ENCODE measurements at regions not wholly inside any gene's neighbourhood (a gene's known extent, or its start where the extent isn't known, plus 50 kb on each side); places are given as distances from the start of the nearest gene placed in this dataset.

DNA sequence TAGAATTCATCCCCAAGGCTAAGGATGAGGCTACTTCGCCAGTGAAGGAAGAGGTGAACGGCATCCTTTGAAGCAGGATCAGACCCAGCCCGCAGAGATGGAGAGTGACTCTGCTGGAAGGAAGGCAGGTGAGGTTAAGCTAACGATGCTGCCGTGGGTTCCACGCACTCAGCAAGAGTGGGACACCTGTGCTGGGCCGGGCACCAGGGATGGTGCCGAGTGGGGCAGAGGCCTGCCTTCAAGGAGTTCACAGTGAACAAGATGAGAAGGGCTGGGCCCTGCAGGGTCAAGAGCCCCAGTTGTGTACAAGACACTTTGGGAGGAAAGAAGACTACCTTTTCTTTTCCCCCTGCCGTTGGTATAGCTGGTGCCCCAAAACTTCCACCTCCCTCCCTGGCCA lies 606.6 kb downstream of the LIG4 start:
- H2BK20ac ChIP-seq (ENCODE audit: low read depth, low read length, poor library complexity, severe bottlenecking), result no peak overlapping the region
- H3K23me2 ChIP-seq (ENCODE audit: insufficient read length, low read depth, low read length, poor library complexity, severe bottlenecking), result no peaks in the 10 kb centered on the region
- Mint-ChIP-seq H3K27ac (no peak overlapping the region), H3K4me1 (no peaks in the 10 kb centered on the region), H3K9me3 (no peaks in the 10 kb centered on the region), H3K27me3 (ENCODE audit: low read depth) (no peaks in the 10 kb centered on the region), H3K36me3 (ENCODE audit: insufficient read depth in 1 of 3, low read depth in 3 of 3) (no peaks in the 10 kb centered on the region), H3K4me3 (no peak overlapping the region)
- no peak overlapping the region for H4K8ac ChIP-seq (replicated peaks; ENCODE audit: insufficient read length, low read depth, low read length)
- no peaks in the 10 kb centered on the region for H3K9me3 ChIP-seq (ENCODE audit: control insufficient read depth, low read depth, low read length)
- H3K4me2 ChIP-seq (ENCODE audit: insufficient read depth, insufficient read length, low read length), result no peak overlapping the region
- H3K79me1 ChIP-seq (ENCODE audit: insufficient read depth, low read depth, low read length, poor library complexity, severe bottlenecking), result peaks cover 4% of the 10 kb centered on the region
- H3K27ac ChIP-seq (ENCODE audit: insufficient read length, low read depth, low read length), result no peak overlapping the region
- no peak overlapping the region for H2AFZ ChIP-seq (ENCODE audit: low read length)
- H4K5ac ChIP-seq (ENCODE audit: insufficient read length, low read depth, low read length), result no peak overlapping the region
- no peak overlapping the region for H3K18ac ChIP-seq (ENCODE audit: insufficient read length, low read depth, low read length)
- H3K4me1 ChIP-seq (ENCODE audit: insufficient read depth, low read length), result no peaks in the 10 kb centered on the region
- no peak overlapping the region for H3K9ac ChIP-seq (ENCODE audit: extremely low read depth, insufficient read length, low read length)
- no peaks in the 10 kb centered on the region for H3K27me3 ChIP-seq (ENCODE audit: insufficient read depth, low read length)
- no CpG with 5 or more reads among the region's 9 CpGs for WGBS (ENCODE audit: extremely low coverage, insufficient read length, low lambda C conversion rate)
- no peak overlapping the region for H2BK120ac ChIP-seq (ENCODE audit: low read depth, low read length, poor library complexity, severe bottlenecking)
- no peaks in the 10 kb centered on the region for H4K20me1 ChIP-seq (ENCODE audit: control insufficient read depth, insufficient read depth, insufficient read length)
- H3K23ac ChIP-seq (ENCODE audit: insufficient read length, low read depth, low read length), result no peak overlapping the region
- no peak overlapping the region for H4K91ac ChIP-seq (ENCODE audit: insufficient read length, low read depth, low read length)
- no peak for DNase-seq
- H3K4ac ChIP-seq (ENCODE audit: low read depth, low read length), result no peak overlapping the region
- H2BK5ac ChIP-seq (ENCODE audit: insufficient read length, low read length), result no peak overlapping the region
- H3K56ac ChIP-seq (ENCODE audit: insufficient read length, low read depth, low read length), result no peak overlapping the region
- no peak overlapping the region for H3K14ac ChIP-seq (ENCODE audit: insufficient read depth, low read length)
- TF ChIP-seq, protein P1, sequence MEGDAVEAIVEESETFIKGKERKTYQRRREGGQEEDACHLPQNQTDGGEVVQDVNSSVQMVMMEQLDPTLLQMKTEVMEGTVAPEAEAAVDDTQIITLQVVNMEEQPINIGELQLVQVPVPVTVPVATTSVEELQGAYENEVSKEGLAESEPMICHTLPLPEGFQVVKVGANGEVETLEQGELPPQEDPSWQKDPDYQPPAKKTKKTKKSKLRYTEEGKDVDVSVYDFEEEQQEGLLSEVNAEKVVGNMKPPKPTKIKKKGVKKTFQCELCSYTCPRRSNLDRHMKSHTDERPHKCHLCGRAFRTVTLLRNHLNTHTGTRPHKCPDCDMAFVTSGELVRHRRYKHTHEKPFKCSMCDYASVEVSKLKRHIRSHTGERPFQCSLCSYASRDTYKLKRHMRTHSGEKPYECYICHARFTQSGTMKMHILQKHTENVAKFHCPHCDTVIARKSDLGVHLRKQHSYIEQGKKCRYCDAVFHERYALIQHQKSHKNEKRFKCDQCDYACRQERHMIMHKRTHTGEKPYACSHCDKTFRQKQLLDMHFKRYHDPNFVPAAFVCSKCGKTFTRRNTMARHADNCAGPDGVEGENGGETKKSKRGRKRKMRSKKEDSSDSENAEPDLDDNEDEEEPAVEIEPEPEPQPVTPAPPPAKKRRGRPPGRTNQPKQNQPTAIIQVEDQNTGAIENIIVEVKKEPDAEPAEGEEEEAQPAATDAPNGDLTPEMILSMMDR (conservative IDR thresholded peaks at IDR 0.05), result no peak
- no peak overlapping the region for H2BK12ac ChIP-seq (ENCODE audit: insufficient read length, low read depth, low read length)
- no peak overlapping the region for H3T11ph ChIP-seq (ENCODE audit: low read length)
- H2AK5ac ChIP-seq (ENCODE audit: insufficient read length, low read length), result no peak overlapping the region
- no peaks in the 10 kb centered on the region for H3K79me2 ChIP-seq (ENCODE audit: insufficient read depth, low read length)
- H2BK15ac ChIP-seq (ENCODE audit: low read depth, low read length), result no peak overlapping the region

All from H9 (cell line).